HEK293 (cell line): ENCODE measurements at regions not wholly inside any gene's neighbourhood (a gene's known extent, or its start where the extent isn't known, plus 50 kb on each side); places are given as distances from the start of the nearest gene placed in this dataset.

ENCODE experiments used
- ATF2 ChIP-seq: fragments of 450-650 bp; formaldehyde crosslinking; IDR thresholded peaks from 2 replicates; pipeline ENCODE4 v1.5.1; 2016; ENCODE audit warnings: missing biosample characterization, missing genetic modification characterization, low read depth
- HOXC10 ChIP-seq: sonication (generic); formaldehyde crosslinking; IDR thresholded peaks from 2 replicates; pipeline ENCODE4 v1.8.1; 2023; ENCODE audit warnings: mild to moderate bottlenecking, missing genetic modification reagents
- KLF16 ChIP-seq: fragments of 450-650 bp; formaldehyde crosslinking; IDR thresholded peaks from 2 replicates; pipeline ENCODE4 v1.5.1; 2017; ENCODE audit warnings: missing biosample characterization, missing genetic modification characterization
- KLF17 ChIP-seq: fragments of 450-650 bp; formaldehyde crosslinking; IDR thresholded peaks from 2 replicates; pipeline ENCODE4 v1.5.1; 2016; ENCODE audit warnings: missing biosample characterization, missing genetic modification characterization
- KLF7 ChIP-seq: fragments of 450-650 bp; formaldehyde crosslinking; IDR thresholded peaks from 2 replicates; pipeline ENCODE4 v1.5.1; 2016; ENCODE audit warnings: missing biosample characterization, missing genetic modification characterization, borderline replicate concordance
- KLF9 ChIP-seq: fragments of 450-650 bp; formaldehyde crosslinking; IDR thresholded peaks from 2 replicates; pipeline ENCODE4 v1.5.1; 2016; ENCODE audit warnings: missing biosample characterization, missing genetic modification characterization, low read depth
- MEIS1 ChIP-seq: sonication (generic); formaldehyde crosslinking; IDR thresholded peaks from 2 replicates; pipeline ENCODE4 v1.8.1; 2022; ENCODE audit warnings: missing genetic modification reagents, mild to moderate bottlenecking, borderline replicate concordance
- MYNN ChIP-seq: fragments of 450-650 bp; formaldehyde crosslinking; IDR thresholded peaks from 2 replicates; pipeline ENCODE4 v1.5.1; 2016; ENCODE audit warnings: missing biosample characterization, missing genetic modification characterization, borderline replicate concordance
- PRDM10 ChIP-seq: fragments of 450-650 bp; formaldehyde crosslinking; IDR thresholded peaks from 2 replicates; pipeline ENCODE4 v1.5.1; 2016; ENCODE audit warnings: missing biosample characterization, missing genetic modification characterization
- ZBTB44 ChIP-seq: fragments of 450-650 bp; IDR thresholded peaks from 2 replicates; pipeline ENCODE4 v1.5.1; 2018; ENCODE audit warnings: missing biosample characterization, mild to moderate bottlenecking, missing genetic modification characterization
- ZBTB48 ChIP-seq: fragments of 450-650 bp; formaldehyde crosslinking; IDR thresholded peaks from 2 replicates; pipeline ENCODE4 v1.5.1; 2016; ENCODE audit warnings: missing biosample characterization, missing genetic modification characterization
- ZBTB49 ChIP-seq: fragments of 450-650 bp; formaldehyde crosslinking; IDR thresholded peaks from 2 replicates; pipeline ENCODE4 v1.5.1; 2016; ENCODE audit warnings: missing biosample characterization, missing genetic modification characterization, low read depth
- ZFHX2 ChIP-seq: fragments of 450-650 bp; formaldehyde crosslinking; conservative IDR thresholded peaks from 2 replicates; pipeline ENCODE4 v1.5.1; 2016; ENCODE audit warnings: missing biosample characterization, missing genetic modification characterization
- ZNF114 ChIP-seq: fragments of 450-650 bp; formaldehyde crosslinking; IDR thresholded peaks from 2 replicates; pipeline ENCODE4 v1.5.0; 2017; ENCODE audit warnings: missing biosample characterization, missing genetic modification characterization
- ZNF146 ChIP-seq: fragments of 450-650 bp; formaldehyde crosslinking; IDR thresholded peaks from 2 replicates; pipeline ENCODE4 v1.5.1; 2016; ENCODE audit warnings: missing biosample characterization, missing genetic modification characterization
- ZNF37A ChIP-seq: fragments of 450-650 bp; IDR thresholded peaks from 2 replicates; pipeline ENCODE4 v1.5.1; 2018; ENCODE audit warnings: missing biosample characterization, missing genetic modification characterization
- ZNF473 ChIP-seq: fragments of 450-650 bp; formaldehyde crosslinking; IDR thresholded peaks from 2 replicates; pipeline ENCODE4 v1.5.1; 2017; ENCODE audit warnings: missing biosample characterization, missing genetic modification characterization
- ZNF513 ChIP-seq: fragments of 450-650 bp; IDR thresholded peaks from 2 replicates; pipeline ENCODE4 v1.5.1; 2018; ENCODE audit warnings: missing biosample characterization, missing genetic modification characterization
- ZNF580 ChIP-seq: fragments of 450-650 bp; formaldehyde crosslinking; IDR thresholded peaks from 2 replicates; pipeline ENCODE4 v1.5.1; 2016; ENCODE audit warnings: missing biosample characterization, missing genetic modification characterization
- ZNF664 ChIP-seq: fragments of 450-650 bp; formaldehyde crosslinking; IDR thresholded peaks from 2 replicates; pipeline ENCODE4 v1.5.1; 2016; ENCODE audit warnings: missing biosample characterization, missing genetic modification characterization
- ZNF692 ChIP-seq: fragments of 450-650 bp; formaldehyde crosslinking; IDR thresholded peaks from 2 replicates; pipeline ENCODE4 v1.5.1; 2016; ENCODE audit warnings: missing biosample characterization, missing genetic modification characterization
- ZNF707 ChIP-seq: fragments of 450-650 bp; formaldehyde crosslinking; IDR thresholded peaks from 2 replicates; pipeline ENCODE4 v1.5.1; 2016; ENCODE audit warnings: missing biosample characterization, missing genetic modification characterization
- ZNF747 ChIP-seq: fragments of 450-650 bp; formaldehyde crosslinking; IDR thresholded peaks from 2 replicates; pipeline ENCODE4 v1.5.1; 2016; ENCODE audit warnings: missing biosample characterization, missing genetic modification characterization
- ZNF777 ChIP-seq: fragments of 450-650 bp; formaldehyde crosslinking; IDR thresholded peaks from 2 replicates; pipeline ENCODE4 v1.5.1; 2017; ENCODE audit warnings: missing biosample characterization, missing genetic modification characterization, borderline replicate concordance

GRCh38 chr21:43340491-43341377, 86.2 kb downstream of the SIK1 start (continued):
- TF ChIP-seq ZBTB44 (tag by site-specific recombination) (no peak), ZBTB48 (0 out of 2 replicates have a peak, but pooled peaks have one; percentile 36), ZNF146 (tag by site-specific recombination) (no peak), ZNF473 (tag by site-specific recombination) (no peak), ZNF37A (tag by site-specific recombination) (no peak), ZNF513 (no peak), MEIS1 (no peak), ZNF664 (no peak), KLF17 (tag by site-specific recombination) (no peak), ATF2 (tag by site-specific recombination) (no peak), PRDM10 (no peak), KLF9 (tag by site-specific recombination) (peak; percentile 42; the same call in 1 of the 2 replicates), MYNN (tag by site-specific recombination) (no peak), ZNF114 (tag by site-specific recombination) (no peak), ZBTB49 (tag by site-specific recombination) (no peak), KLF16 (tag by site-specific recombination) (no peak), ZNF707 (tag by site-specific recombination) (no peak), ZFHX2 (peak; percentile 39), HOXC10 (CRISPR knock-in tag) (no peak), ZNF692 (tag by site-specific recombination) (no peak), ZNF580 (tag by site-specific recombination) (no peak), ZNF777 (tag by site-specific recombination) (no peak), ZNF747 (tag by site-specific recombination) (no peak), KLF7 (tag by site-specific recombination) (no peak)
